HepG2 (cell line): ENCODE measurements at regions not wholly inside any gene's neighbourhood (a gene's known extent, or its start where the extent isn't known, plus 50 kb on each side); places are given as distances from the start of the nearest gene placed in this dataset.

ENCODE experiments used
- ATAC-seq: fragments of 200-7000 bp; cut with Tn5 transposase; 3 replicates; pipeline ENCODE4 v1.9.1; 2020; ENCODE audit warnings: mild to moderate bottlenecking, moderate library complexity
- BruUV-seq: library from RNA; stranded (reverse); fragments of 400-500 nt; replicated peaks from 2 replicates; lab custom pipeline; 2021; lab: Mats Ljungman, UMichigan
- CTCF ChIA-PET: fragments of 300-600 bp; formaldehyde crosslinking; extraction: SDS; loops from one replicate; lab custom pipeline; 2021; ENCODE audit warnings: low total read pairs, inconsistent platforms, low intra/inter-chr PET ratio; lab: Yijun Ruan, JAX
- POLR2A ChIA-PET: fragments of 350-600 bp; sonication (Branson Sonifier 250); formaldehyde crosslinking; loops from one replicate; lab custom pipeline; 2020; ENCODE audit warnings: antibody characterized with exemption, inconsistent platforms; lab: Yijun Ruan, JAX
- DNase-seq: peaks from one replicate; pipeline ENCODE4 v3.0.0-alpha.2; 2015; ENCODE audit warnings: low spot score
- FAIRE-seq: peaks from 3 replicates; lab custom pipeline; 2011; peaks lifted over from hg19 to GRCh38; lab: Jason Lieb, UNC
- H2AFZ ChIP-seq: one replicate; pipeline ENCODE4 v1.6.1; 2011; ENCODE audit warnings: low read length, inconsistent platforms
- H3K27ac ChIP-seq: fragments of 300-600 bp; 3 replicates; pipeline ENCODE4 v1.8.0; 2011; ENCODE audit warnings: mixed run types, mild to moderate bottlenecking, mixed read lengths, low read length, inconsistent platforms; ENCODE audit not compliant: insufficient read depth; ENCODE audit errors: extremely low read length
- H3K27me3 ChIP-seq, 2 experiments: fragments of 200-600 bp in 1 of 2; 2 replicates in 1 of 2; 3 replicates in 1 of 2; pipeline versions ENCODE4 v1.6.0 to v1.8.0; 2011; ENCODE audit warnings: low read length in 2 of 2, mild to moderate bottlenecking in 2 of 2, moderate library complexity in 2 of 2, inconsistent platforms in 1 of 2; ENCODE audit not compliant: insufficient read depth in 2 of 2, control insufficient read depth in 1 of 2
- H3K36me3 ChIP-seq, 2 experiments: fragments of 200-600 bp in 1 of 2; replicated peaks in 1 of 2; 2 replicates in 1 of 2; 3 replicates in 1 of 2; pipeline versions ENCODE4 v1.5.1 to v1.8.0; 2011; ENCODE audit warnings: low read length in 2 of 2, inconsistent platforms in 1 of 2; ENCODE audit not compliant: insufficient read depth in 2 of 2, control insufficient read depth in 1 of 2
- H3K4me1 ChIP-seq: 2 replicates; pipeline ENCODE4 v1.5.1; 2012; ENCODE audit warnings: low read length, inconsistent platforms; ENCODE audit not compliant: insufficient read depth
- H3K4me2 ChIP-seq: 2 replicates; pipeline ENCODE4 v1.6.0; 2011; ENCODE audit warnings: low read depth, low read length, inconsistent platforms
- H3K4me3 ChIP-seq, 3 experiments: fragments of 200-600 bp in 1 of 3; sonication (generic), shearing (Covaris generic) in 1 of 3; replicated peaks in 1 of 3; 2 replicates each; pipeline ENCODE4 v1.5.1; 2011 to 2016; ENCODE audit warnings: low read length in 3 of 3, inconsistent platforms in 2 of 3, low read depth in 2 of 3, mild to moderate bottlenecking in 2 of 3, control low read depth in 1 of 3, mixed read lengths in 1 of 3; ENCODE audit not compliant: insufficient read depth in 1 of 3
- H3K79me2 ChIP-seq: one replicate; pipeline ENCODE4 v1.6.1; 2011; ENCODE audit warnings: low read length, inconsistent platforms; ENCODE audit not compliant: insufficient read depth
- H3K9ac ChIP-seq: 2 replicates; pipeline ENCODE4 v1.6.0; 2011; ENCODE audit warnings: mild to moderate bottlenecking, low read depth, low read length, inconsistent platforms; ENCODE audit not compliant: insufficient read depth
- H3K9me3 ChIP-seq: 2 replicates; pipeline ENCODE4 v1.5.1; 2012; ENCODE audit warnings: mild to moderate bottlenecking, low read length
- H4K20me1 ChIP-seq: 2 replicates; pipeline ENCODE4 v1.6.0; 2011; ENCODE audit warnings: inconsistent platforms, mild to moderate bottlenecking, low read length, moderate library complexity; ENCODE audit not compliant: insufficient read depth
- ISX ChIP-seq: sonication (generic); formaldehyde crosslinking; conservative IDR thresholded peaks from 2 replicates; pipeline ENCODE4 v1.5.0; 2020; ENCODE audit warnings: missing genetic modification reagents
- MIER2 ChIP-seq: IDR thresholded peaks from 2 replicates; pipeline ENCODE4 v1.6.1; 2016; ENCODE audit warnings: missing biosample characterization, missing genetic modification reagents
- SMC3 ChIP-seq: IDR thresholded peaks from 2 replicates; pipeline ENCODE4 v1.6.1; 2011; ENCODE audit warnings: low read length, improper control_type of control experiment
- SRSF9 ChIP-seq: fragments of 200-400 bp; formaldehyde crosslinking; IDR thresholded peaks from 2 replicates; pipeline ENCODE4 v1.6.1; 2018; ENCODE audit warnings: borderline replicate concordance, mild to moderate bottlenecking, low read depth, low read length; ENCODE audit not compliant: insufficient read depth, poor library complexity, severe bottlenecking
- STAG1 ChIP-seq: sonication (generic); formaldehyde crosslinking; IDR thresholded peaks from 2 replicates; pipeline ENCODE4 v1.4.0; 2020; ENCODE audit warnings: missing genetic modification reagents
- ZIK1 ChIP-seq: sonication (generic); formaldehyde crosslinking; IDR thresholded peaks from 2 replicates; pipeline ENCODE4 v1.5.0; 2020; ENCODE audit warnings: mild to moderate bottlenecking, low read depth, missing genetic modification reagents, borderline replicate concordance
- WGBS: methylation state at CpG from one replicate; pipeline ENCODE4 v1.1.6; 2017; ENCODE audit warnings: low lambda C conversion rate; 5-methylcytosine and 5-hydroxymethylcytosine counted together
- in situ Hi-C: cut with HindIII; loops from 2 replicates; pipeline ENCODE4 v1.10.0; 2017; ENCODE audit warnings: low pct_unique_long_range_greater_than_20kb; ENCODE audit not compliant: extremely low pct_ligation_motif_present
- intact Hi-C: fragments of 100-400 bp; cut with micrococcal nuclease; formaldehyde crosslinking; loops from one replicate; pipeline ENCODE4 v1.10.0; 2022; ENCODE audit not compliant: unreplicated experiment
- TF ChIP-seq, protein P1 (sequence below): sonication (generic); formaldehyde crosslinking; IDR thresholded peaks from 2 replicates; pipeline ENCODE4 v1.5.0; 2020; ENCODE audit warnings: mild to moderate bottlenecking, missing genetic modification reagents, moderate library complexity
- TF ChIP-seq, protein P2 (sequence below): sonication (generic); formaldehyde crosslinking; IDR thresholded peaks from 2 replicates; pipeline ENCODE4 v1.5.1; 2020; ENCODE audit warnings: mild to moderate bottlenecking, missing genetic modification reagents, moderate library complexity
- TF ChIP-seq, protein P3 (sequence below): sonication (generic); formaldehyde crosslinking; IDR thresholded peaks from 2 replicates; pipeline ENCODE4 v1.4.0; 2020; ENCODE audit warnings: missing genetic modification reagents, borderline replicate concordance

- H3K4me1 ChIP-seq, result no peaks in the 10 kb centered on the region
- BruUV-seq, result no TSS peak
- H3K27ac ChIP-seq, result no peak overlapping the region
- no peaks in the 10 kb centered on the region; a peak in 1 of 5 replicates for H3K27me3 ChIP-seq
- no peaks in the 10 kb centered on the region for H3K36me3 ChIP-seq
- intact Hi-C loops, result loop anchor here (1.0 to 2.0 kb wide), 3 partner anchors 204 to 628 kb away; no protein-coding TSS in a partner anchor
- no peak overlapping the region for H3K4me2 ChIP-seq
- CTCF ChIA-PET, result interaction anchor here (0.7 to 2.4 kb wide), 5 partner anchors 9 to 522 kb away, joined by 3 to 12 read pairs (median 9); no protein-coding TSS in a partner anchor
- no peaks in the 10 kb centered on the region for H4K20me1 ChIP-seq
- no peak overlapping the region for H3K9ac ChIP-seq
- DNase-seq, result peak; percentile 29
- peak; percentile 72 for ATAC-seq
- POLR2A ChIA-PET, result no interaction called here
- H2AFZ ChIP-seq, result no peak overlapping the region
- in situ Hi-C loops, result loop anchor here (25.0 kb wide), 1 partner anchor 197 kb away; no protein-coding TSS in a partner anchor
- no peak overlapping the region for H3K4me3 ChIP-seq
- H3K79me2 ChIP-seq, result no peaks in the 10 kb centered on the region
- FAIRE-seq, result no peak
- 3% methylated on average over 2 of the region's 2 CpGs for WGBS
- TF ChIP-seq, protein P1, sequence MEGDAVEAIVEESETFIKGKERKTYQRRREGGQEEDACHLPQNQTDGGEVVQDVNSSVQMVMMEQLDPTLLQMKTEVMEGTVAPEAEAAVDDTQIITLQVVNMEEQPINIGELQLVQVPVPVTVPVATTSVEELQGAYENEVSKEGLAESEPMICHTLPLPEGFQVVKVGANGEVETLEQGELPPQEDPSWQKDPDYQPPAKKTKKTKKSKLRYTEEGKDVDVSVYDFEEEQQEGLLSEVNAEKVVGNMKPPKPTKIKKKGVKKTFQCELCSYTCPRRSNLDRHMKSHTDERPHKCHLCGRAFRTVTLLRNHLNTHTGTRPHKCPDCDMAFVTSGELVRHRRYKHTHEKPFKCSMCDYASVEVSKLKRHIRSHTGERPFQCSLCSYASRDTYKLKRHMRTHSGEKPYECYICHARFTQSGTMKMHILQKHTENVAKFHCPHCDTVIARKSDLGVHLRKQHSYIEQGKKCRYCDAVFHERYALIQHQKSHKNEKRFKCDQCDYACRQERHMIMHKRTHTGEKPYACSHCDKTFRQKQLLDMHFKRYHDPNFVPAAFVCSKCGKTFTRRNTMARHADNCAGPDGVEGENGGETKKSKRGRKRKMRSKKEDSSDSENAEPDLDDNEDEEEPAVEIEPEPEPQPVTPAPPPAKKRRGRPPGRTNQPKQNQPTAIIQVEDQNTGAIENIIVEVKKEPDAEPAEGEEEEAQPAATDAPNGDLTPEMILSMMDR (CRISPR knock-in tag), result peak; percentile 67
- no peak for TF ChIP-seq MIER2 (CRISPR knock-in tag)
- peak; percentile 55 for TF ChIP-seq SMC3
- peak; percentile 84 for TF ChIP-seq STAG1 (CRISPR knock-in tag)
- H3K9me3 ChIP-seq, result no peaks in the 10 kb centered on the region
Observed at GRCh38 chr12:107990325-107990724, 138.8 kb upstream of the WSCD2 start.

- FAIRE-seq (no peak), ATAC-seq (no peak), DNase-seq (no peak)
- CTCF ChIA-PET, result interaction anchor here (1.8 kb wide), 1 partner anchor 520 kb away, joined by 6 read pairs; no protein-coding TSS in a partner anchor
- intact Hi-C loops, result no loop called here
- no peak overlapping the region for H2AFZ ChIP-seq
- no peaks in the 10 kb centered on the region for H3K79me2 ChIP-seq
- H3K36me3 ChIP-seq, result no peaks in the 10 kb centered on the region
- 3% methylated on average over 2 of the region's 2 CpGs for WGBS
- in situ Hi-C loops, result loop anchor here (25.0 kb wide), 1 partner anchor 195 kb away; no protein-coding TSS in a partner anchor
- H3K4me3 ChIP-seq, result no peak overlapping the region
- no peaks in the 10 kb centered on the region for H4K20me1 ChIP-seq
- H3K27ac ChIP-seq, result no peak overlapping the region
- BruUV-seq, result no TSS peak
- no peaks in the 10 kb centered on the region for H3K27me3 ChIP-seq
- TF ChIP-seq ZIK1 (CRISPR knock-in tag) (no peak), ISX (CRISPR knock-in tag) (no peak), SRSF9 (no peak)
- TF ChIP-seq, protein P2, sequence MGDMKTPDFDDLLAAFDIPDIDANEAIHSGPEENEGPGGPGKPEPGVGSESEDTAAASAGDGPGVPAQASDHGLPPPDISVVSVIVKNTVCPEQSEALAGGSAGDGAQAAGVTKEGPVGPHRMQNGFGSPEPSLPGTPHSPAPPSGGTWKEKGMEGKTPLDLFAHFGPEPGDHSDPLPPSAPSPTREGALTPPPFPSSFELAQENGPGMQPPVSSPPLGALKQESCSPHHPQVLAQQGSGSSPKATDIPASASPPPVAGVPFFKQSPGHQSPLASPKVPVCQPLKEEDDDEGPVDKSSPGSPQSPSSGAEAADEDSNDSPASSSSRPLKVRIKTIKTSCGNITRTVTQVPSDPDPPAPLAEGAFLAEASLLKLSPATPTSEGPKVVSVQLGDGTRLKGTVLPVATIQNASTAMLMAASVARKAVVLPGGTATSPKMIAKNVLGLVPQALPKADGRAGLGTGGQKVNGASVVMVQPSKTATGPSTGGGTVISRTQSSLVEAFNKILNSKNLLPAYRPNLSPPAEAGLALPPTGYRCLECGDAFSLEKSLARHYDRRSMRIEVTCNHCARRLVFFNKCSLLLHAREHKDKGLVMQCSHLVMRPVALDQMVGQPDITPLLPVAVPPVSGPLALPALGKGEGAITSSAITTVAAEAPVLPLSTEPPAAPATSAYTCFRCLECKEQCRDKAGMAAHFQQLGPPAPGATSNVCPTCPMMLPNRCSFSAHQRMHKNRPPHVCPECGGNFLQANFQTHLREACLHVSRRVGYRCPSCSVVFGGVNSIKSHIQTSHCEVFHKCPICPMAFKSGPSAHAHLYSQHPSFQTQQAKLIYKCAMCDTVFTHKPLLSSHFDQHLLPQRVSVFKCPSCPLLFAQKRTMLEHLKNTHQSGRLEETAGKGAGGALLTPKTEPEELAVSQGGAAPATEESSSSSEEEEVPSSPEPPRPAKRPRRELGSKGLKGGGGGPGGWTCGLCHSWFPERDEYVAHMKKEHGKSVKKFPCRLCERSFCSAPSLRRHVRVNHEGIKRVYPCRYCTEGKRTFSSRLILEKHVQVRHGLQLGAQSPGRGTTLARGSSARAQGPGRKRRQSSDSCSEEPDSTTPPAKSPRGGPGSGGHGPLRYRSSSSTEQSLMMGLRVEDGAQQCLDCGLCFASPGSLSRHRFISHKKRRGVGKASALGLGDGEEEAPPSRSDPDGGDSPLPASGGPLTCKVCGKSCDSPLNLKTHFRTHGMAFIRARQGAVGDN (CRISPR knock-in tag), result no peak
- TF ChIP-seq, protein P3, sequence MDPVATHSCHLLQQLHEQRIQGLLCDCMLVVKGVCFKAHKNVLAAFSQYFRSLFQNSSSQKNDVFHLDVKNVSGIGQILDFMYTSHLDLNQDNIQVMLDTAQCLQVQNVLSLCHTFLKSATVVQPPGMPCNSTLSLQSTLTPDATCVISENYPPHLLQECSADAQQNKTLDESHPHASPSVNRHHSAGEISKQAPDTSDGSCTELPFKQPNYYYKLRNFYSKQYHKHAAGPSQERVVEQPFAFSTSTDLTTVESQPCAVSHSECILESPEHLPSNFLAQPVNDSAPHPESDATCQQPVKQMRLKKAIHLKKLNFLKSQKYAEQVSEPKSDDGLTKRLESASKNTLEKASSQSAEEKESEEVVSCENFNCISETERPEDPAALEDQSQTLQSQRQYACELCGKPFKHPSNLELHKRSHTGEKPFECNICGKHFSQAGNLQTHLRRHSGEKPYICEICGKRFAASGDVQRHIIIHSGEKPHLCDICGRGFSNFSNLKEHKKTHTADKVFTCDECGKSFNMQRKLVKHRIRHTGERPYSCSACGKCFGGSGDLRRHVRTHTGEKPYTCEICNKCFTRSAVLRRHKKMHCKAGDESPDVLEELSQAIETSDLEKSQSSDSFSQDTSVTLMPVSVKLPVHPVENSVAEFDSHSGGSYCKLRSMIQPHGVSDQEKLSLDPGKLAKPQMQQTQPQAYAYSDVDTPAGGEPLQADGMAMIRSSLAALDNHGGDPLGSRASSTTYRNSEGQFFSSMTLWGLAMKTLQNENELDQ (CRISPR knock-in tag), result no peak
- TF ChIP-seq, all 625 proteins: peak for 0
- POLR2A ChIA-PET, result no interaction called here
- Histone ChIP-seq H3K4me1 (no peaks in the 10 kb centered on the region), H3K9ac (no peak overlapping the region), H3K9me3 (no peaks in the 10 kb centered on the region), H3K4me2 (no peak overlapping the region)
Observed at GRCh38 chr12:107992029-107992428, 137.1 kb upstream of the WSCD2 start.
